ENCODE measurements at regions not wholly inside any gene's neighbourhood (a gene's known extent, or its start where the extent isn't known, plus 50 kb on each side); places are given as distances from the start of the nearest gene placed in this dataset.

DNA sequence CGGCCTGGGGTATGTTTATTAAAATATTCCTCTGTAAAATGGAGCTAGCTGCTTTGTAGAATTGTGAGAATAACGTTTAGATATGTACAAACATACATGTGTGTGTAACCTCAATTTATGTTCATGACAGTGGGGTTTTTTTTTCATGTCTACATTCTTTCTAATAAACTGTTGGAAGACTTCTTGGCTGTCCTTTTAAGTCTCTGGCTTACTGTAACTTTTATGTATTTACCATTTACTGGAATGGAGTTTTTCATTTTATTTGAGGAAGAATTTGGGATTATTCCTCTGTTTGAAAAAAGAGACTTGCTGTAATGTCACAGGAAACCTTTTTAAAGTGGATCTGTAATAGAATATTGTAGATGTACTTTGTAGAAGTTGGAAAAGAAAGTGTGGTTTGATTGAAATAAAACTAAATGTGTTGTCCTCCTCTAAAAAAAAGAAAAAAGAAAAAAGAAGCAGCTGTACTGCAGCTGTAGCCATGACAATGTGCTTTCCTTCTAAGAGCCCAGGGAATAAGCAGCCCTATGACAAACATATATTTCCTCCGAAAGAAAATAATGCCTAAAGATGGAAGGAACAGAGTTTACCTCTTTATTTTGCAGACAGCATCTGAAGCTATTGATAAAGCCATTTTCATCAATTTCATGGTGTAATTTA is 71.2 kb upstream of the FREM1 start:
- H3K36me3 ChIP-seq = no peaks in the 10 kb centered on the region
- H3K4me1 ChIP-seq = no peaks in the 10 kb centered on the region
- TF ChIP-seq POLR2AphosphoS5 (IDR thresholded peaks at IDR 0.05) (no peak), CTCF (IDR thresholded peaks at IDR 0.05) (no peak), POLR2A (IDR thresholded peaks at IDR 0.05) (no peak), EP300 (IDR thresholded peaks at IDR 0.05) (no peak)
- H3K27me3 ChIP-seq = no peaks in the 10 kb centered on the region
- intact Hi-C loops (cut with DNase I) = no loop called here
- H3K27ac ChIP-seq = peak overlapping the region in 1 of 4 donors; percentile 1
- no peaks in the 10 kb centered on the region for H3K9me3 ChIP-seq
- DNase-seq = no peak
- WGBS, 2 donors = 60 to 71% methylated on average over 3 of the region's 3 CpGs
- H3K4me3 ChIP-seq = no peak overlapping the region

GRCh38 chr9:14978022-14979000 is 68.1 kb upstream of the FREM1 start:
- Histone ChIP-seq H3K36me3 (no peaks in the 10 kb centered on the region), H3K27ac (no peak overlapping the region), H3K4me1 (no peaks in the 10 kb centered on the region), H3K4me3 (no peak overlapping the region), H3K9me3 (peaks cover 0 to 3% (median 0%) of the 10 kb centered on the region in 4 donors), H3K27me3 (no peaks in the 10 kb centered on the region)
- intact Hi-C loops (cut with DNase I) = no loop called here
- TF ChIP-seq EP300 (IDR thresholded peaks at IDR 0.05) = no peak
- no peak for TF ChIP-seq CTCF (IDR thresholded peaks at IDR 0.05)
- TF ChIP-seq POLR2A (IDR thresholded peaks at IDR 0.05) = no peak
- no peak for TF ChIP-seq POLR2AphosphoS5 (IDR thresholded peaks at IDR 0.05)
- no peak for DNase-seq
- WGBS, 2 donors = 89 to 91% methylated on average over 49 of the region's 49 CpGs

DNA sequence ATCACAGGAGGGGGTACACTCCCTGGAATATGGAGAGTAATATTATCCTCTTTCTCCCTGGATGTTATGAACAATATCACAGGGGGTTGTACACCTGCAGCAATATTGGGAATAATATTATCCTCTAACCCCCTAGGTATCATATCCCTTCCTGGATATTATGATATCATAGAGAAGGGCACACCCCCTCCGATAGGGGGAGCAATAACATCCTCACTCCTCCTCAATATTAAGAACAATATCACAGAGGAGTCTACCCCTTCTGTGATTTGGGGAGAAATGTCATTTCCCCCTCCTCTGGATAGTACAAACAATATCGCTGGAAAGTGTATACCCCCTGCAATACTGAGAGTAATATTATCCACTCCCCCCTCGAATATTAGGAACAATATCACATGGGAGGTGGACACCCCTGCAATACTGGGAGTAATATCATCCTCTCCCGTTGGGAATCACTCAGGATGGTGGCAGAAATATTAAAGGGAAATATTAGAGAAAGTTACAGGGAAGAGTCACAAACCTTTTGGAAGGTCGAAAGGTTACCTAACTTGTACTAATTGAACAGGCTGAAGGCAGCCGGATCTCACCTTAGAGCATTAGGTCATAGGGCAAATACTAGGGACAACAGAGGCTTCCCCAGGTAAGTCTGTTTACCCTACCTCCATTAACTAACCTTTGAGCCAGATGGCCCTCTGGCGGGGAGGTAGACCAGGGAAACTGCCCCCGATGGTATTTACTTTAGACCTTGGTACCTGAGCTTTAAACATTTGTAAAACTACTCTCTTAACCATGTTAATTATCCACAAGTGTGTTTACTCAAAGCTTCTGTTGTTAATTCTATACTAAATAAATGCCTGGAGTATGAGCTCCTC is 57.5 kb upstream of the FREM1 start:
- 64 to 80% methylated on average over 8 of the region's 8 CpGs for WGBS, 2 donors
- no peaks in the 10 kb centered on the region for H3K27me3 ChIP-seq
- TF ChIP-seq POLR2A (IDR thresholded peaks at IDR 0.05) = no peak
- TF ChIP-seq POLR2AphosphoS5 (IDR thresholded peaks at IDR 0.05) = no peak
- no peak for TF ChIP-seq EP300 (IDR thresholded peaks at IDR 0.05)
- no peak for TF ChIP-seq CTCF (IDR thresholded peaks at IDR 0.05)
- DNase-seq = no peak
- intact Hi-C loops (cut with DNase I) = no loop called here
- no peaks in the 10 kb centered on the region for H3K9me3 ChIP-seq
- no peak overlapping the region for H3K27ac ChIP-seq
- H3K4me3 ChIP-seq = no peak overlapping the region
- H3K4me1 ChIP-seq = no peaks in the 10 kb centered on the region
- H3K36me3 ChIP-seq = no peaks in the 10 kb centered on the region

GRCh38 chr9:14962193-14962882 is 52.1 kb upstream of the FREM1 start:
- 90 to 94% methylated on average over 4 of the region's 4 CpGs for WGBS, 2 donors
- intact Hi-C loops (cut with DNase I) = no loop called here
- H3K4me3 ChIP-seq = no peak overlapping the region
- no peak for DNase-seq
- H3K9me3 ChIP-seq = no peaks in the 10 kb centered on the region
- H3K27me3 ChIP-seq = no peaks in the 10 kb centered on the region
- TF ChIP-seq POLR2AphosphoS5 (IDR thresholded peaks at IDR 0.05) (no peak), POLR2A (IDR thresholded peaks at IDR 0.05) (no peak), CTCF (IDR thresholded peaks at IDR 0.05) (no peak), EP300 (IDR thresholded peaks at IDR 0.05) (no peak)
- no peak overlapping the region for H3K27ac ChIP-seq
- no peaks in the 10 kb centered on the region for H3K4me1 ChIP-seq
- H3K36me3 ChIP-seq = no peaks in the 10 kb centered on the region

Data from sigmoid colon (tissue), 6 donors.